LNCaP clone FGC (cell line): ENCODE measurements at regions not wholly inside any gene's neighbourhood (a gene's known extent, or its start where the extent isn't known, plus 50 kb on each side); places are given as distances from the start of the nearest gene placed in this dataset.

Experiments
- DNase-seq: peaks from one replicate; pipeline ENCODE4 v3.0.0-alpha.2; 2011; ENCODE audit warnings: low read depth
- H3K4me3 ChIP-seq: 2 replicates; pipeline ENCODE4 v1.5.1; 2011; ENCODE audit warnings: mild to moderate bottlenecking, low read depth, low read length, control low read depth
- CTCF ChIP-seq: IDR thresholded peaks from 2 replicates; pipeline ENCODE4 v1.5.1; 2012; ENCODE audit warnings: mild to moderate bottlenecking; ENCODE audit not compliant: control insufficient read depth, insufficient read depth; ENCODE audit errors: extremely low read depth

GRCh38 chr3:164233951-164234350 lies 844.3 kb downstream of the SI start:
- TF ChIP-seq CTCF: no peak
- no peak overlapping the region for H3K4me3 ChIP-seq
- DNase-seq: no peak

GRCh38 chr3:164231718-164232117 lies 846.6 kb downstream of the SI start:
- no peak for TF ChIP-seq CTCF
- DNase-seq: no peak
- no peak overlapping the region for H3K4me3 ChIP-seq

GRCh38 chr3:164230385-164231094 lies 847.8 kb downstream of the SI start:
- no peak for TF ChIP-seq CTCF
- no peak for DNase-seq
- no peak overlapping the region for H3K4me3 ChIP-seq

- no peak for DNase-seq
- H3K4me3 ChIP-seq: no peak overlapping the region
- no peak for TF ChIP-seq CTCF
Measured at GRCh38 chr3:164224126-164224525, 854.2 kb downstream of the SI start.

- no peak for TF ChIP-seq CTCF
- no peak overlapping the region for H3K4me3 ChIP-seq
- no peak for DNase-seq
Measured at GRCh38 chr3:164222197-164222596, 856.1 kb downstream of the SI start.

GRCh38 chr3:164221297-164221696 lies 857.0 kb downstream of the SI start:
- no peak for TF ChIP-seq CTCF
- no peak overlapping the region for H3K4me3 ChIP-seq
- DNase-seq: no peak

- DNase-seq: no peak
- TF ChIP-seq CTCF: no peak
- no peak overlapping the region for H3K4me3 ChIP-seq
Measured at GRCh38 chr3:164209363-164209762, 868.9 kb downstream of the SI start.
